HT1080 (cell line): ENCODE measurements at regions not wholly inside any gene's neighbourhood (a gene's known extent, or its start where the extent isn't known, plus 50 kb on each side); places are given as distances from the start of the nearest gene placed in this dataset. TPM values are rescaled to one million over a fixed set of nuclear protein-coding genes. Genes with fewer than 3 reads are reported as not detected.
"Not testable (repeated sequence)": the region's sequence is repeated elsewhere in the genome, so short reads cannot be mapped to it uniquely, and the experiment has no call there.

Experiments used
- DNase-seq: peaks from one replicate; pipeline ENCODE4 v3.0.0-alpha.2; 2015; ENCODE audit warnings: low read depth
- small RNA-seq: library from RNA; depleted of rRNA; stranded (forward); fragments of <200 nt; gene quantifications from one replicate; pipeline ENCODE3, GENCODE V24; 2014

DNA sequence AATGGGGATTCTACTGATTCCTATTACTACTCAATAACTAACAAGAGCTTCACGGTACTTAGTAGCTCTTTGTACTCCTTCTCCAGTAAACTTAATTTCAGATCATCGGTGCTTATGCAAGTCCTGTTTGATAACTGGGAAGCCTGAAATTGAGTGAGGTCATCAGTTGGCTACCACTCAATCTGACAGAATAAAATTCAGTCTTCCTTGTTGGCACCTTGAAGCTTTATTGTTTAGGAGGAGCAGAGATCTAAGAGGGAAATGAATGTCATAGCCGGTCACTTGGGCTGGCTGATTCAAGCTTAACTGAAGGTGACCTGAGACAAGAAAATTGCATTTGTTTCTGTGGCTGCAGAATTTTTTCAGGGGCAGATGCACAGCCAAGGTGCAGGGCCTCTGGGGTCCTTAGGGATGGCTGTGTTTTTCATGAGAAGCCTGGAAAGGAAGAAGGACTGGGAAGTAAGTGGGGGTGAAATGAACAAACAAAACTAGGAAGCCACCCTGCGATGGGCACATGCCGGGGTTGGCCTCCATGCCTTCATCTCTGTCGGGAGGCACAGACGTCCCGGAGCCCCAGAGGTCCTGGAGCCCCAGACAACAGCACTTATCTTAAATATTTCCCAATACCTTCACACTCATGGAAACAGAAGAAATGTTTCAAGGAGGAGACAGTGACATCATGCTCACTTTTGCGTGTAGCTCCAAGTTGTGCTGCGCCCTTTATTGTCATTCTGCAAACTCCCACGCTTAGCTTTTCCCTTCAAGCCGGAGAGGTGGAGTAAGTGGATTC, 85.0 kb upstream of the KIF5B start:
- DNase-seq = no peak

- no peak for DNase-seq
These were observed 84.2 kb upstream of the KIF5B start for GRCh38 chr10:32140403-32140802.

DNA sequence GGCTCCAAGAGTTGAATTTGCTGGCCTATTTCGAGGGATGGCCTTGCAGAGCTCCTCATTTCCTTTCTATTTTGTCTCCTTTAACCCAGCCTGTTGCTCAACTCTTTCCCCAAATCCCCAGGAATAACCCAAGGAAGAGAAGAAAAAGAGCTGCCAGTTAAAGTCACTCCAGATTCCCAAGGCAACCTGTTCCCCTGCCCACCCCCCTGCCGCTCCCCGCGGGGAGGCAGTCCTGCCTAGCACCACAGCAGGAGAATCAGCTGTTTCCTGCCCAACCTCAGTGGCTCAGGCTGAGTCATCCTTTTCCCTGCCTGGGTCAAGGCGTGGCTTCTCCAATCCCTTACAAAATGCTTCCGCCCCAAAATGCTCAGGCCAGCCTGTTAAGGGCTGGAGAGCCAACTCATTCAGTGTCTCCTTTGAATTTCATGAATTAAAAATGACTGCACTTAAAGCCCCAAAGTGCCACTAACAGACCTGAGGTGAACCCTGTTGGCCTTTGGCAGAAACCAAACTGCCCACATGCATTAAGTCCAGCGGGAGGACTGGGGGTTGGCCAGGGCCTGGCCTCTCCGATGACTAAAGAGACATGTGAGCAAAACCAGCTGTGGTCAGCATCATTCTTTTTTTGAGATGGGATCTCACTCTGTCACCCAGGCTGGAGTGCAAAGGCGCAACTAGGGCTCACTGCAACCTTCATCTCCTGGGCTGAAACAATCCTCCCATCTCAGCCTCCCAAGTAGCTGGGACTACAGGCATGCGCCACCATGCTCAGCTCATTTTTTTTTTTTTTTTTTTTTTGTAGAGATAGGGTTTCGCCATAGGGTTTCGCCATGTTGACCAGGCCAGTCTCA, 83.2 kb upstream of the KIF5B start:
- DNase-seq = peak; percentile 97

DNA sequence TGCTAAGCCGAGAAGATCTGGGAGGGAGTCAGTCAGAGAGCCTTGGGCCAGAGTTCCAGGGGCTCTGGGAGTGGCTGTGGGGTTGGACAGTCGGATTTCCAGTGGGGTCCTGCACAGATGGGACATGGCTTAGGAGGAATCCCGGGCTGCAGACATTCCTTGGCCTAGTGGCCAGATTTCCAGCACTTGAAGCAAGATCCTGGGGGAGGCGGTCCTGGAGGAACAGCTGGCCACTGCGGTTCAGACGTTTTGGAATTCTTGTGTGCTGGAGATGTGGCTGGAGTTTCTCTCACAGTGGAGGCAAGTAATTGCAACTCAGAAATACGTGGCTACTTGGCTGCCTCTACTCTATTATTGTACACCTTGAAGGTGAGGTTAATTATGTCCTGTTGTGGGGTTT, 80.7 kb upstream of the KIF5B start:
- DNase-seq = not testable (repeated sequence)

GRCh38 chr10:32135796-32136195, 79.6 kb upstream of the KIF5B start:
- DNase-seq = not testable (repeated sequence)

DNA sequence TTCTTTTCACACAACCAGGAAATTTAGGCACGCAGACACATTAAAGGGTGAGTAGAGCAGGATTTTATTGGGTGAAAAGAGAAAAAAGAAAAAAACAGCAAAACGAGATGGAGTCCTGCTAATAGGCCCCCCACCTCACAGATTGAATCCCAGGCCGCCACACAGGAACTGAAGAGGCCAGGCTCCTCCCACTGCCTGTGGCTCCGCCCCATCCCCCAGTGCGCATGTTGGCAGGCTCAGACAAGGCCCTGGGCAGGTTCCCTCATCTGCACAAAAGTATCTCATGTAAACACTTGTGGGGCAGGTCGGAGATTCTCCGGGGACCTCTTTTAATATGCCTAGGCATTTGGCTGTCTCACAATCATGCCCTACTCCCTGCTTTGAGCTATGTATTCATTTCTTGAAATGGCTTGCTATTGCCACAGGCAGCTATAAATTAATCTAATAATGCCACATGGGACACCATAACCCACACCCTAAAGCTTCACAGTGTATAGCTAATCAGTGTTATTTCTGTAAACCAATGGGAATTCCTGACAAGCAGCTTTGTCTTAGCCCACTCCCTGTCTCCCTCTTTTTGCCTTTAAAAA, 76.2 kb upstream of the KIF5B start:
- no peak for DNase-seq

DNA sequence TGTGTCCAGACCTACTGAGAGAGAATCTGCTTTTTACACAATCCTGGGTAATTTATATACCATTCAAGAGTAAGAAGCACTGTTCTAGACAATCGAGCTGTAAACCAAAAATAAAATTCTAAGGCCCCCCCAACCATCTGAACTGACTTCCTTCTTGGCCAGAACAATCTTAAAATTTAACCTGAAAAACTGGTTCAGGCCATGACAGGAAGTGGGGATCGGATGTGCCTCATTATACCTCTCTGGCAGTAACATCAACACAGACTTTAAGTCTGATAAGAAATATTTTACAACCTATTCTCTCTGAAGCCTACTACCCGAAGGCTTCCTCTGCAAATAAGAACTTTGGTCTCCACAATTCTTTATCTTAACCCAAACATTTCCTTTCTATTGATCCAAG, 75.2 kb upstream of the KIF5B start:
- no peak for DNase-seq

- DNase-seq = no peak
These were observed 74.6 kb upstream of the KIF5B start for GRCh38 chr10:32130788-32131187.

- DNase-seq = no peak
These were observed 68.8 kb upstream of the KIF5B start for GRCh38 chr10:32125023-32125422.

DNA sequence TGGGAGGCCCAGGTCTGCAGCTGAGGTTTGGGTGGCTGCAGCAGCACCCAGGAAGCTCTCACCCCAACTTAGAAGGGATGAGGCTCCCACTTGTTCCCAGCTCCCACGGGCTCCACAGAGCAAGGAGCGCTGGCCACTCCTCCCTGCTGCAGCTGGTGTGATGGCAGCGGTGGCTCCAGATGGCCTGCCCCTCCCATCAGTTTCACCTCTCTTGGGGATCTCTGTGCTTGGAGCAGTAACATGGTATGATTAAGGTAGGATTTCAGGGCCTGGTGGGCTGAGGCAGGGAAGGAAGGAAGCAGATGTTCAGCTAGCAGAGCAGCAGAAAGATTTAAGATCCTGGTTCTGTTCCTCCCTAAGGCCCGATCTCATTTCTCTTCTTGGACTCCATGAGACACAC, 66.8 kb upstream of the KIF5B start:
- no peak for DNase-seq

DNA sequence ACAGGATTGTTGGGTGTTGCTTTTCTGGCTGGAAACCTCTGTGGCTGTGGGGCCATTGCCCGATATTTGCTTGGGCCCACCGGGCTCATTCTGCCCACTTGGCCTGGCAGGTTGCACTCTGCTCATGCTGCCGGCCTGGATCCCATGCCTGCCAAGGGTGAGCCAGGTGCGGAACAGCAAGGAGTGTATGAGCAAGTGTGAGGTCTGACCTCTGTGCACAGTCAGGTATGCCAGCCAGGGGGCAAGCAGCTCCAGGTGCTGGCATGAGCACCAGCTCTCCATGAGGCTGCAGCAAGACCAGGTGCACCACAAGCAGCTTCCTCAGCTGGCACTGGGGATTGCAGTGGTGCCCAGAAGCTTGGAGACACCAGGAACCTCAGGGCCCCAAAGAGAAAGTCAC, 65.4 kb upstream of the KIF5B start:
- DNase-seq = no peak

- no peak for DNase-seq
These were observed 63.9 kb upstream of the KIF5B start for GRCh38 chr10:32120147-32120546.

DNA sequence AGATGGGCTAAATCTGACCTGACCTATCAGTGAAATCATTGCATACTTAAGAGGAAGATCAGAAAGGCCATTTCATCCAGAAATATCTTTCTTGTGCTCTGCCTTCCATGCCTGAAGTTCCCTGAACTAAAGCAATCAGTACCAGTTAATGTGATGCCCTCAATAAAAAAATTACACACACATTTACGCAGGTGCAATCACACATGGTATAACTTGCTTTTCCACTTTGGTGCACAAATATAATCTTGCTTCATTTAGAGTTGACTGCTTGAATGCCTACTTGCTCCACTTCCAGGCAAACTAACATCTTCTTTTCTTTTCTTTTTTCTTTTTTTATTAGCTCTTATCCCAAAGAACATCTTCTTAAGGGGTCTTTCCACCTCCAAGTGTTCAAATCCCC, 58.3 kb upstream of the KIF5B start:
- no peak for DNase-seq

- peak; percentile 85 for DNase-seq
These were observed 55.8 kb upstream of the KIF5B start for GRCh38 chr10:32112055-32112454.

GRCh38 chr10:32111585-32111984, 55.4 kb upstream of the KIF5B start:
- DNase-seq = no peak

- no peak for DNase-seq
These were observed 54.6 kb upstream of the KIF5B start for GRCh38 chr10:32110790-32111189.

DNA sequence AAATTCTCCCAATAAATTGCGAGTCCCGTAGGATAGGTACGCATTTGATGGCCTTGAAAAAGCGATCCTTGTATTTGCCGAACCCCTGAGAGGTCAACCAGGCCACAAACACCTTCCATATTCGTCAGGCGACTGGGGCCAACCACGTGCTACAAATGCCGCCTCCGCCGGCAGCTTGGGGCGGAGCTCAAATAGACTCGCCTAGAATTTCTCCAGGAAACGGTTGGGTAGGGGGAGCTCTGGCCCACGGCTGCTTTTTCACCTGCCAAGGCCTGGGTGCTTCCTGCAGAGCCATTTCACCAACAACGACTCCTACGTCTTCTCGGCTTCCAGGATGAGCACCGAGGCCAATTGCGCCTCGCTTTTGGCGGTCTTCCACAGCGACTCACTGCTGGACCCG, 53.4 kb upstream of the KIF5B start:
- no peak for DNase-seq

Small RNA genes in the stretch of these regions (small RNA-seq; reads per million reads assigned to genes)
- gene AL161932.1 (not detected), gene RNU7-22P (not detected)
